C4-2B (cell line): ENCODE measurements at regions not wholly inside any gene's neighbourhood (a gene's known extent, or its start where the extent isn't known, plus 50 kb on each side); places are given as distances from the start of the nearest gene placed in this dataset.

Experiments used
- CTCF ChIP-seq: fragments of 450-650 bp; conservative IDR thresholded peaks from 2 replicates; pipeline ENCODE4 v1.5.1; 2017; ENCODE audit warnings: mild to moderate bottlenecking
- ZFX ChIP-seq: fragments of 450-650 bp; IDR thresholded peaks from 2 replicates; pipeline ENCODE4 v1.6.1; 2017

DNA sequence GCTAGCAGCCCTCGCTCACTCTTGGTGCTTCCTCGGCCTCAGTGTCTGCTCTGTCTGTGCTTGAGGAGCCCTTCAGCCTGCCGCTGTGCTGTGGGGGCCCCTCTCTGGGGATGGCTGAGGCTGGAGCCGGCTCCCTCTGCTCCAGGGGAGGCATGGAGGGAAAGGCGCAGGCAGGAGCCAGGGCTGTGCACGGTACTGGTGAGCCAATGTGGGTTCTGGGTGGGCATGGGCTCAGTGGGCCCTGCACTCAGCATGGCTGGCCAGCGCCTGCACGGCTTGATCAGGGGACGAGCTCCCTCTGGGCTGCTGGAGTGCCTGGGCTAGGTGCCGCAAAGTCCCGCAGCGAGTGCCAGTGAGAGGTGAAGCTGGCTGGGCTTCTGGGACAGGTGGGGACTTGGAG, 260.0 kb downstream of the SI start:
- TF ChIP-seq CTCF (no peak), ZFX (no peak)
